ENCODE measurements at regions not wholly inside any gene's neighbourhood (a gene's known extent, or its start where the extent isn't known, plus 50 kb on each side); places are given as distances from the start of the nearest gene placed in this dataset.

GRCh38 chr18:76673281-76674185, 148.8 kb upstream of the ZNF236 start:
- intact Hi-C loops (cut with micrococcal nuclease) = no loop called here
- no peaks in the 10 kb centered on the region for H4K20me1 ChIP-seq (replicated peaks; ENCODE audit: control insufficient read depth, extremely low read depth, insufficient read depth, low read length)
- BruUV-seq (replicated peaks) = no TSS peak
- no peaks in the 10 kb centered on the region for H3K79me2 ChIP-seq (ENCODE audit: control insufficient read depth, insufficient read depth, low read length)
- H3K36me3 ChIP-seq (ENCODE audit: control insufficient read depth in 2 of 2, extremely low read depth in 1 of 2, insufficient read depth in 2 of 2, low read length in 2 of 2) = no peaks in the 10 kb centered on the region
- FAIRE-seq = no peak
- TF ChIP-seq POLR2A (IDR thresholded peaks at IDR 0.05; ENCODE audit: low read depth, low read length) (no peak), EZH2 (IDR thresholded peaks at IDR 0.05; ENCODE audit: borderline replicate concordance, low read depth, low read length, severe bottlenecking) (no peak), JUN (IDR thresholded peaks at IDR 0.05; ENCODE audit: borderline replicate concordance, insufficient read depth, insufficient read length, low read depth) (no peak), FOS (IDR thresholded peaks at IDR 0.05; ENCODE audit: borderline replicate concordance, insufficient read depth, low read length) (no peak), CTCF (IDR thresholded peaks at IDR 0.05; ENCODE audit: extremely low read depth in 1 of 2, insufficient read depth in 1 of 2, low read depth in 1 of 2, low read length in 2 of 2) (no peak), MAX (IDR thresholded peaks at IDR 0.05; ENCODE audit: insufficient read depth, insufficient read length) (no peak)
- no peaks in the 10 kb centered on the region for H3K9me1 ChIP-seq (replicated peaks; ENCODE audit: control insufficient read depth, extremely low read depth, insufficient read depth, low read length)
- ChIA-PET POLR2A (no interaction called here), CTCF (interaction anchor here (0.8 kb wide), 1 partner anchor 12 kb away, joined by 3 read pairs; no protein-coding TSS in a partner anchor)
- H3K9ac ChIP-seq (replicated peaks; ENCODE audit: extremely low read depth, insufficient read depth, low read length) = no peak overlapping the region
- H2AFZ ChIP-seq (ENCODE audit: low read depth, low read length) = no peak overlapping the region
- no peak overlapping the region for H3K27ac ChIP-seq (ENCODE audit: insufficient read depth, low read depth, low read length)
- dilution Hi-C loops (cut with MboI; ENCODE audit: extremely low pct_ligation_motif_present, low sequenced_read_pairs) = no loop called here
- no peaks in the 10 kb centered on the region for H3K4me1 ChIP-seq (ENCODE audit: control insufficient read depth, extremely low read depth, insufficient read depth, low read length)
- H3K9me3 ChIP-seq (replicated peaks; ENCODE audit: control insufficient read depth, insufficient read depth, low read length) = no peaks in the 10 kb centered on the region
- H3K27me3 ChIP-seq (ENCODE audit: control insufficient read depth in 2 of 2, insufficient read depth in 2 of 2, low read length in 2 of 2) = no peaks in the 10 kb centered on the region
- no peak overlapping the region for H3K4me3 ChIP-seq (replicated peaks in 1 of 3; ENCODE audit: insufficient read depth in 1 of 3, low read depth in 1 of 3, low read length in 3 of 3)
- H3K4me2 ChIP-seq (ENCODE audit: insufficient read depth, low read length) = no peak overlapping the region
- DNase-seq (ENCODE audit: low read depth, low spot score) = no peak
